Endodermal cell (in vitro differentiated cells): ENCODE measurements at regions not wholly inside any gene's neighbourhood (a gene's known extent, or its start where the extent isn't known, plus 50 kb on each side); places are given as distances from the start of the nearest gene placed in this dataset.

Source experiments
- DNase-seq: peaks from one replicate; pipeline ENCODE4 v3.0.0-alpha.2; 2017
- H3K27ac ChIP-seq: 2 replicates; pipeline ENCODE4 v1.5.1; 2013; ENCODE audit warnings: mild to moderate bottlenecking, low read depth, low read length, moderate library complexity
- H3K27me3 ChIP-seq: 2 replicates; pipeline ENCODE4 v1.6.1; 2013; ENCODE audit warnings: mild to moderate bottlenecking, low read length, moderate library complexity; ENCODE audit not compliant: insufficient read depth, control insufficient read depth, poor library complexity, severe bottlenecking
- H3K36me3 ChIP-seq: 2 replicates; pipeline ENCODE4 v1.7.0; 2013; ENCODE audit warnings: mild to moderate bottlenecking, low read length, moderate library complexity; ENCODE audit not compliant: control insufficient read depth, insufficient read depth
- H3K4me1 ChIP-seq: one replicate; pipeline ENCODE4 v1.7.0; 2013; ENCODE audit warnings: low read length; ENCODE audit not compliant: control insufficient read depth, insufficient read depth
- H3K4me3 ChIP-seq: 2 replicates; pipeline ENCODE4 v1.5.1; 2013; ENCODE audit warnings: mild to moderate bottlenecking, low read length, moderate library complexity
- H3K9ac ChIP-seq: 2 replicates; pipeline ENCODE4 v1.6.1; 2013; ENCODE audit warnings: mild to moderate bottlenecking, low read length, moderate library complexity; ENCODE audit not compliant: poor library complexity, severe bottlenecking; ENCODE audit errors: extremely low read depth
- H3K9me3 ChIP-seq: 2 replicates; pipeline ENCODE4 v1.6.1; 2013; ENCODE audit warnings: mild to moderate bottlenecking, low read length, moderate library complexity; ENCODE audit not compliant: control insufficient read depth
- H3K27ac Mint-ChIP-seq: 2 replicates; pipeline ENCODE4 v1.8.0; 2020; ENCODE audit warnings: mixed read lengths
- H3K27me3 Mint-ChIP-seq: 2 replicates; pipeline ENCODE4 v1.8.0; 2021; ENCODE audit warnings: mild to moderate bottlenecking, mixed read lengths; ENCODE audit not compliant: insufficient read depth
- H3K36me3 Mint-ChIP-seq: 2 replicates; pipeline ENCODE4 v1.8.0; 2020; ENCODE audit warnings: low read depth, mixed read lengths
- H3K4me1 Mint-ChIP-seq: 2 replicates; pipeline ENCODE4 v1.8.0; 2020; ENCODE audit warnings: mixed read lengths
- H3K4me3 Mint-ChIP-seq: 2 replicates; pipeline ENCODE4 v1.8.0; 2020; ENCODE audit warnings: mild to moderate bottlenecking, moderate library complexity, mixed read lengths
- H3K9me3 Mint-ChIP-seq: 2 replicates; pipeline ENCODE4 v1.8.0; 2020; ENCODE audit warnings: mild to moderate bottlenecking, mixed read lengths
- WGBS, 2 experiments: methylation state at CpG; one replicate each; pipeline versions ENCODE4 v1.1.5 to v1.1.7; 2013; ENCODE audit warnings: missing lambda C conversion rate in 2 of 2, mixed read lengths in 1 of 2; ENCODE audit not compliant: insufficient coverage in 1 of 2, insufficient read length in 1 of 2; 5-methylcytosine and 5-hydroxymethylcytosine counted together
- TF ChIP-seq, protein P1 (sequence below): fragments of 200-600 bp; sonication (generic); conservative IDR thresholded peaks from 2 replicates; pipeline ENCODE4 v1.5.0; 2021; ENCODE audit warnings: antibody characterized with exemption, mild to moderate bottlenecking

DNA sequence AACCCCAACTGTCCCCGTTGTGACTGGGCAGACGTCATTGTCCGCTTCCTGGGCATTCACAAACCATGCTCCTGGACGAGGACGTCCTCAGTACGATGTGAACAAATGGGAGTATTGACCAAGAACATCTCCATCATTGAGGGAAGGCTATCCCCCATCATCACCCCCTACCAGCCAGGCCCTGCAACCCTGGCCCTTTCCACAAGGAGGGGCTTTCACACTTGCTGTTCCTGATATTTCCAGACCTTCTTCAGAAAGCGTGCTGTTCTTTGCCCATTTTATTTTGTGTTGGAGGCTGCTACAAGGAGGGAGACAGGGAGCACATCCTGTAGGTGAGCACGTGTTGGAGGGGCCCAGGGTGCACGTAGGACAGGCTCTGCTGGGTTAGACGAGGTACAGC is 277.0 kb upstream of the LRRC3B start:
- H3K27me3 ChIP-seq = no peaks in the 10 kb centered on the region
- H3K4me3 ChIP-seq = no peak overlapping the region
- TF ChIP-seq, protein P1, sequence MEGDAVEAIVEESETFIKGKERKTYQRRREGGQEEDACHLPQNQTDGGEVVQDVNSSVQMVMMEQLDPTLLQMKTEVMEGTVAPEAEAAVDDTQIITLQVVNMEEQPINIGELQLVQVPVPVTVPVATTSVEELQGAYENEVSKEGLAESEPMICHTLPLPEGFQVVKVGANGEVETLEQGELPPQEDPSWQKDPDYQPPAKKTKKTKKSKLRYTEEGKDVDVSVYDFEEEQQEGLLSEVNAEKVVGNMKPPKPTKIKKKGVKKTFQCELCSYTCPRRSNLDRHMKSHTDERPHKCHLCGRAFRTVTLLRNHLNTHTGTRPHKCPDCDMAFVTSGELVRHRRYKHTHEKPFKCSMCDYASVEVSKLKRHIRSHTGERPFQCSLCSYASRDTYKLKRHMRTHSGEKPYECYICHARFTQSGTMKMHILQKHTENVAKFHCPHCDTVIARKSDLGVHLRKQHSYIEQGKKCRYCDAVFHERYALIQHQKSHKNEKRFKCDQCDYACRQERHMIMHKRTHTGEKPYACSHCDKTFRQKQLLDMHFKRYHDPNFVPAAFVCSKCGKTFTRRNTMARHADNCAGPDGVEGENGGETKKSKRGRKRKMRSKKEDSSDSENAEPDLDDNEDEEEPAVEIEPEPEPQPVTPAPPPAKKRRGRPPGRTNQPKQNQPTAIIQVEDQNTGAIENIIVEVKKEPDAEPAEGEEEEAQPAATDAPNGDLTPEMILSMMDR = peak; percentile 64
- no peaks in the 10 kb centered on the region for H3K9me3 Mint-ChIP-seq
- 90 to 100% methylated on average over 2 to 10 of the region's 10 CpGs for WGBS, 2 experiments
- H3K27ac Mint-ChIP-seq = no peak overlapping the region
- no peaks in the 10 kb centered on the region for H3K36me3 ChIP-seq
- H3K4me1 Mint-ChIP-seq = no peaks in the 10 kb centered on the region
- no peaks in the 10 kb centered on the region for H3K4me1 ChIP-seq
- no peaks in the 10 kb centered on the region for H3K36me3 Mint-ChIP-seq
- peak; percentile 57 for DNase-seq
- H3K9ac ChIP-seq = no peak overlapping the region
- H3K9me3 ChIP-seq = no peaks in the 10 kb centered on the region
- H3K27ac ChIP-seq = no peak overlapping the region
- H3K4me3 Mint-ChIP-seq = no peak overlapping the region
- H3K27me3 Mint-ChIP-seq = peaks cover 2% of the 10 kb centered on the region

- DNase-seq = no peak
- H3K4me1 Mint-ChIP-seq = no peaks in the 10 kb centered on the region
- H3K9ac ChIP-seq = no peak overlapping the region
- WGBS, 2 experiments = 86 to 94% methylated on average over 1 to 13 of the region's 13 CpGs
- peaks cover 6% of the 10 kb centered on the region for H3K9me3 ChIP-seq
- no peaks in the 10 kb centered on the region for H3K27me3 ChIP-seq
- no peak overlapping the region for H3K27ac ChIP-seq
- no peaks in the 10 kb centered on the region for H3K36me3 Mint-ChIP-seq
- no peak overlapping the region for H3K4me3 ChIP-seq
- H3K27me3 Mint-ChIP-seq = peaks cover 2% of the 10 kb centered on the region
- H3K4me3 Mint-ChIP-seq = no peak overlapping the region
- H3K27ac Mint-ChIP-seq = no peak overlapping the region
- no peaks in the 10 kb centered on the region for H3K4me1 ChIP-seq
- no peaks in the 10 kb centered on the region for H3K9me3 Mint-ChIP-seq
- TF ChIP-seq, protein P1 = no peak
- no peaks in the 10 kb centered on the region for H3K36me3 ChIP-seq
These were observed 276.1 kb upstream of the LRRC3B start for GRCh38 chr3:26346497-26346896.

DNA sequence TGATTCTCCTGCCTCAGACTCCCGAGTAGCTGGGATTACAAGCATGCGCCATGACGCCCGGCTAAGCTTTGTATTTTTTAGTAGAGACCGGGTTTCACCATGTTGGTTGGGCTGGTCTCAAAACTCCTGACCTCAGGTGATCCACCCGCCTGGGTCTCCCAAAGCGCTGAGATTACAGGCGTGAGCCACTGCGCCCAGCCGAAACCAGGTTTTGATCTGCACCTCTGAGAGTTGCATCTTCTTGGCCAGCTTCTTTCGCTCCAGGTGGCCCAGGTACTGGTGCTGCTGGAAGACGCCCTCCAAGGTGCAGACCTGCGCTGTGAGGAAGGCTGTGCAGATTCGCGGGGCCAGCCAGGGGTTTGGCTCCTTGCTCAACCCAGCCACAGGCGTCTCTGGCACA is 275.4 kb upstream of the LRRC3B start:
- H3K27ac Mint-ChIP-seq = no peak overlapping the region
- TF ChIP-seq, protein P1 = no peak
- H3K36me3 Mint-ChIP-seq = no peaks in the 10 kb centered on the region

More for the DNA sequence above, 275.4 kb upstream of the LRRC3B start:
- H3K36me3 ChIP-seq = no peaks in the 10 kb centered on the region
- no peak overlapping the region for H3K4me3 Mint-ChIP-seq
- no peak overlapping the region for H3K4me3 ChIP-seq
- no peaks in the 10 kb centered on the region for H3K4me1 Mint-ChIP-seq
- H3K4me1 ChIP-seq = no peaks in the 10 kb centered on the region
- no peak overlapping the region for H3K27ac ChIP-seq
- 94 to 95% methylated on average over 12 to 16 of the region's 16 CpGs for WGBS, 2 experiments
- no peaks in the 10 kb centered on the region for H3K27me3 ChIP-seq
- H3K9me3 ChIP-seq = peaks cover 6% of the 10 kb centered on the region
- no peak for DNase-seq
- no peaks in the 10 kb centered on the region for H3K9me3 Mint-ChIP-seq
- H3K27me3 Mint-ChIP-seq = peaks cover 2% of the 10 kb centered on the region
- no peak overlapping the region for H3K9ac ChIP-seq
